ENCODE measurements at regions not wholly inside any gene's neighbourhood (a gene's known extent, or its start where the extent isn't known, plus 50 kb on each side); places are given as distances from the start of the nearest gene placed in this dataset.

DNA sequence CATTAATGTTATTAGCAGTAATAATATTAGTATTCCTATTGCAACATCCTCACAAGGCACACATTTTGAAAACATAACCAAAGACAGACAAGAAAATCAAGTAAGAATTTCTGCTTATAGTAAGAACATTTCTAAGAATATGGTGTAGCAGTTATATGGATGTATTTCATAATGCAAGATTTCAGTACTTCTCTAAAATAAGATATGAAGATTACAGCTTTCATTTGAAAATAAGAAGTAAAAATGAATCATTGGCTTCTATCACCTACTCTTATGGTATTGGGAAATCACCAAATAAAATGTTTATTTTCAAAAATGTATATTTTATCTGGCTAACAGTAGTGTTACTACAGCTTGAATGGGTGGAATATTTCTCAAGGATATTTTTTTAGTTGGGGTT lies 103.8 kb upstream of the USP25 start:
- TF ChIP-seq POLR2A (IDR thresholded peaks at IDR 0.05) = no peak
- no peak for TF ChIP-seq POLR2AphosphoS5 (IDR thresholded peaks at IDR 0.05)
- TF ChIP-seq EP300 (IDR thresholded peaks at IDR 0.05) = no peak
- no peak for TF ChIP-seq CTCF (IDR thresholded peaks at IDR 0.05)
